Skeletal muscle cell (primary cell): ENCODE measurements at regions not wholly inside any gene's neighbourhood (a gene's known extent, or its start where the extent isn't known, plus 50 kb on each side); places are given as distances from the start of the nearest gene placed in this dataset.
"Not testable (repeated sequence)": the region's sequence is repeated elsewhere in the genome, so short reads cannot be mapped to it uniquely, and the experiment has no call there.

Source experiments
- DNase-seq: peaks from one replicate; pipeline ENCODE4 v3.0.0-alpha.2; 2010; ENCODE audit warnings: low read depth
- H3K4me3 ChIP-seq: 2 replicates; pipeline ENCODE4 v1.5.1; 2011; ENCODE audit warnings: low read depth, mild to moderate bottlenecking, control low read depth, low read length, moderate library complexity

GRCh38 chr6:15131234-15131633, 114.6 kb upstream of the JARID2 start:
- no peak overlapping the region for H3K4me3 ChIP-seq
- no peak for DNase-seq

GRCh38 chr6:15131651-15132061, 114.2 kb upstream of the JARID2 start:
- peak; percentile 41 for DNase-seq

GRCh38 chr6:15132167-15132566, 113.7 kb upstream of the JARID2 start:
- no peak overlapping the region for H3K4me3 ChIP-seq
- DNase-seq, result no peak

More at GRCh38 chr6:15131651-15132061, 114.2 kb upstream of the JARID2 start:
- H3K4me3 ChIP-seq, result no peak overlapping the region

- no peak overlapping the region for H3K4me3 ChIP-seq
- peak; percentile 92 for DNase-seq
These were observed 112.8 kb upstream of the JARID2 start for GRCh38 chr6:15132854-15133670.

- no peak overlapping the region for H3K4me3 ChIP-seq
- no peak for DNase-seq
These were observed 108.8 kb upstream of the JARID2 start for GRCh38 chr6:15137086-15137485.

- no peak overlapping the region for H3K4me3 ChIP-seq
- no peak for DNase-seq
These were observed 102.8 kb upstream of the JARID2 start for GRCh38 chr6:15143086-15143485.

GRCh38 chr6:15143540-15143939, 102.3 kb upstream of the JARID2 start:
- DNase-seq, result no peak
- no peak overlapping the region for H3K4me3 ChIP-seq

GRCh38 chr6:15145821-15146220, 100.0 kb upstream of the JARID2 start:
- H3K4me3 ChIP-seq, result no peak overlapping the region
- DNase-seq, result no peak

- H3K4me3 ChIP-seq, result no peak overlapping the region
- no peak for DNase-seq
These were observed 98.0 kb upstream of the JARID2 start for GRCh38 chr6:15147827-15148226.

GRCh38 chr6:15148356-15148946, 97.4 kb upstream of the JARID2 start:
- no peak overlapping the region for H3K4me3 ChIP-seq
- DNase-seq, result peak; percentile 59

- H3K4me3 ChIP-seq, result no peak overlapping the region
- no peak for DNase-seq
These were observed 95.7 kb upstream of the JARID2 start for GRCh38 chr6:15150207-15150606.

GRCh38 chr6:15152700-15153099, 93.2 kb upstream of the JARID2 start:
- no peak for DNase-seq

GRCh38 chr6:15153191-15153590, 92.7 kb upstream of the JARID2 start:
- no peak for DNase-seq
- no peak overlapping the region for H3K4me3 ChIP-seq

More at GRCh38 chr6:15152700-15153099, 93.2 kb upstream of the JARID2 start:
- H3K4me3 ChIP-seq, result no peak overlapping the region

- H3K4me3 ChIP-seq, result no peak overlapping the region
- no peak for DNase-seq
These were observed 88.4 kb upstream of the JARID2 start for GRCh38 chr6:15157479-15157878.

- H3K4me3 ChIP-seq, result no peak overlapping the region
- no peak for DNase-seq
These were observed 86.8 kb upstream of the JARID2 start for GRCh38 chr6:15158821-15159619.

- peak; percentile 15 for DNase-seq
- H3K4me3 ChIP-seq, result no peak overlapping the region
These were observed 85.1 kb upstream of the JARID2 start for GRCh38 chr6:15160812-15161211.

- not testable (repeated sequence) for DNase-seq, H3K4me3 ChIP-seq
These were observed 81.0 kb upstream of the JARID2 start for GRCh38 chr6:15164855-15165254.

- DNase-seq, result no peak
- H3K4me3 ChIP-seq, result no peak overlapping the region
These were observed 79.7 kb upstream of the JARID2 start for GRCh38 chr6:15166121-15166520.

- DNase-seq, result no peak
- no peak overlapping the region for H3K4me3 ChIP-seq
These were observed 75.7 kb upstream of the JARID2 start for GRCh38 chr6:15170126-15170525.

GRCh38 chr6:15171026-15171425, 74.8 kb upstream of the JARID2 start:
- DNase-seq, result no peak
- no peak overlapping the region for H3K4me3 ChIP-seq
